Ovary (tissue), 7 donors: ENCODE measurements at regions not wholly inside any gene's neighbourhood (a gene's known extent, or its start where the extent isn't known, plus 50 kb on each side); places are given as distances from the start of the nearest gene placed in this dataset.

Experiments used
- DNase-seq, 5 donors: peaks; one replicate each; pipeline ENCODE4 v3.0.0-alpha.2; 2019 to 2020
- H3K27ac ChIP-seq, 2 donors: fragments of 200-600 bp; one replicate each; pipeline versions ENCODE4 v1.5.1 to v1.8.0; 2019 to 2022
- H3K27me3 ChIP-seq: fragments of 200-600 bp; one replicate; pipeline ENCODE4 v1.8.0; 2022
- H3K36me3 ChIP-seq: fragments of 200-600 bp; sonication (generic); one replicate; pipeline ENCODE4 v1.5.1; 2019
- H3K4me1 ChIP-seq: one replicate; pipeline ENCODE4 v1.8.1; 2013; ENCODE audit warnings: mild to moderate bottlenecking, moderate library complexity; ENCODE audit not compliant: insufficient read depth
- H3K4me3 ChIP-seq: fragments of 200-600 bp; sonication (generic); one replicate; pipeline ENCODE4 v1.5.1; 2017
- H3K9me3 ChIP-seq, 2 donors: fragments of 200-600 bp in 1 of 2; sonication (generic) in 1 of 2; one replicate each; pipeline versions ENCODE4 v1.5.1 to v1.8.1; 2013 to 2019; ENCODE audit warnings: mild to moderate bottlenecking in 1 of 2, moderate library complexity in 1 of 2
- EP300 ChIP-seq: sonication (generic); formaldehyde crosslinking; IDR thresholded peaks from one replicate; pipeline ENCODE4 v1.6.1; 2017; ENCODE audit warnings: antibody characterized with exemption
- POLR2A ChIP-seq: fragments of 450-650 bp; IDR thresholded peaks from one replicate; pipeline ENCODE4 v1.6.1; 2017; ENCODE audit warnings: antibody characterized with exemption, mild to moderate bottlenecking, moderate library complexity
- WGBS, 3 donors: extraction: QIAGEN DNeasy Blood & Tissue Kit in 1 of 3; methylation state at CpG; one replicate each; pipeline versions ENCODE4 v1.1.5 to v1.1.7; 2013 to 2017; 5-methylcytosine and 5-hydroxymethylcytosine counted together
- intact Hi-C, 4 donors: fragments of 100-400 bp; cut with DNase I; formaldehyde crosslinking; loops; one replicate each; pipeline versions ENCODE4 v1.11.0 to v1.15.1; 2022 to 2023
- TF ChIP-seq, protein P1 (sequence below), 3 donors: fragments of 450-650 bp in 2 of 3; fragments of 200-600 bp in 1 of 3; IDR thresholded peaks; one replicate each; pipeline versions ENCODE4 v1.5.1 to v1.8.0; 2016 to 2022; ENCODE audit warnings: antibody characterized with exemption in 3 of 3, mild to moderate bottlenecking in 1 of 3
- donor health status: DM: no; HTN: no; CAD: no; lungs with moderate emphysema.
- donor health status: DM: no; HTN: no; CAD: no.
- donor health status: Bipolar disorder and iron deficiency.
- donor health status: DM: no; HTN: no; CAD: no.
- donor health status: DM: yes; HTN: yes; CAD: no.

GRCh38 chr2:3913166-3913565 is 209.8 kb downstream of the DCDC2C start:
- H3K4me1 ChIP-seq: no peaks in the 10 kb centered on the region
- no peaks in the 10 kb centered on the region for H3K9me3 ChIP-seq
- TF ChIP-seq EP300 (no peak), POLR2A (no peak)
- TF ChIP-seq, protein P1, sequence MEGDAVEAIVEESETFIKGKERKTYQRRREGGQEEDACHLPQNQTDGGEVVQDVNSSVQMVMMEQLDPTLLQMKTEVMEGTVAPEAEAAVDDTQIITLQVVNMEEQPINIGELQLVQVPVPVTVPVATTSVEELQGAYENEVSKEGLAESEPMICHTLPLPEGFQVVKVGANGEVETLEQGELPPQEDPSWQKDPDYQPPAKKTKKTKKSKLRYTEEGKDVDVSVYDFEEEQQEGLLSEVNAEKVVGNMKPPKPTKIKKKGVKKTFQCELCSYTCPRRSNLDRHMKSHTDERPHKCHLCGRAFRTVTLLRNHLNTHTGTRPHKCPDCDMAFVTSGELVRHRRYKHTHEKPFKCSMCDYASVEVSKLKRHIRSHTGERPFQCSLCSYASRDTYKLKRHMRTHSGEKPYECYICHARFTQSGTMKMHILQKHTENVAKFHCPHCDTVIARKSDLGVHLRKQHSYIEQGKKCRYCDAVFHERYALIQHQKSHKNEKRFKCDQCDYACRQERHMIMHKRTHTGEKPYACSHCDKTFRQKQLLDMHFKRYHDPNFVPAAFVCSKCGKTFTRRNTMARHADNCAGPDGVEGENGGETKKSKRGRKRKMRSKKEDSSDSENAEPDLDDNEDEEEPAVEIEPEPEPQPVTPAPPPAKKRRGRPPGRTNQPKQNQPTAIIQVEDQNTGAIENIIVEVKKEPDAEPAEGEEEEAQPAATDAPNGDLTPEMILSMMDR (IDR thresholded peaks at IDR 0.05): no peak
- H3K4me3 ChIP-seq: no peak overlapping the region
- H3K27ac ChIP-seq: no peak overlapping the region
- 57 to 68% (median 65%) methylated on average over 12 of the region's 12 CpGs for WGBS, 3 donors
- no peak for DNase-seq
- intact Hi-C loops: no loop called here
- no peaks in the 10 kb centered on the region for H3K27me3 ChIP-seq
- H3K36me3 ChIP-seq: no peaks in the 10 kb centered on the region

GRCh38 chr2:3914241-3914640 is 210.9 kb downstream of the DCDC2C start:
- no peaks in the 10 kb centered on the region for H3K27me3 ChIP-seq
- H3K4me1 ChIP-seq: no peaks in the 10 kb centered on the region
- TF ChIP-seq POLR2A: no peak
- TF ChIP-seq EP300: no peak
- TF ChIP-seq, protein P1 (IDR thresholded peaks at IDR 0.05): no peak
- H3K36me3 ChIP-seq: no peaks in the 10 kb centered on the region
- 37 to 45% (median 41%) methylated on average over 3 of the region's 3 CpGs for WGBS, 3 donors
- no peak for DNase-seq
- no peaks in the 10 kb centered on the region for H3K9me3 ChIP-seq
- intact Hi-C loops: no loop called here
- no peak overlapping the region for H3K27ac ChIP-seq
- no peak overlapping the region for H3K4me3 ChIP-seq

DNA sequence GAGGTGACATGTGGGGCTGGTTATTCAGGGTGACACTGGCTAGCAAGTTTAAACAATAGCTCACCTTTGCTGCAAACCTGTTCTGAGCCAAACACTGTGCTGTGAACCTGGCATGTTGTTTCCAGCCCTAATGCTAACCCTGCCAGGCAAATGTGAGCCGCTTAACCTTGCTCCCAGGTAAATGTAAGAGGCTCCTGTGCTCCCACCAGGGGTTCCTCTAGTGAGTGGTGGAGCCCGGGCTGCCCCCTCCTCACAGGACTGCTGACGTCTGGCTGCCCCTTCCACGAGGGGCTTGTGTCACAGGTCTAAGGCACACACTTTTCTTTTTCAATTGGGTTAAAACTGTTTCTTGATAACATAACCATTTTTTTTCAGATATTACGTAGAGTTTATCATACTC is 223.7 kb downstream of the DCDC2C start:
- TF ChIP-seq, protein P1 (IDR thresholded peaks at IDR 0.05): no peak
- no peak for TF ChIP-seq EP300
- TF ChIP-seq POLR2A: no peak

GRCh38 chr2:3929374-3929773 is 226.0 kb downstream of the DCDC2C start:
- Histone ChIP-seq H3K36me3 (no peaks in the 10 kb centered on the region), H3K4me1 (no peaks in the 10 kb centered on the region), H3K27me3 (no peaks in the 10 kb centered on the region), H3K27ac (no peak overlapping the region), H3K9me3 (no peaks in the 10 kb centered on the region), H3K4me3 (no peak overlapping the region)
- intact Hi-C loops: no loop called here
- TF ChIP-seq, protein P1 (IDR thresholded peaks at IDR 0.05): no peak
- TF ChIP-seq POLR2A: no peak
- no peak for TF ChIP-seq EP300
- no peak for DNase-seq
- 32 to 47% (median 36%) methylated on average over 3 of the region's 3 CpGs for WGBS, 3 donors

More for the DNA sequence above, 223.7 kb downstream of the DCDC2C start:
- Histone ChIP-seq H3K36me3 (no peaks in the 10 kb centered on the region), H3K4me1 (no peaks in the 10 kb centered on the region), H3K27me3 (no peaks in the 10 kb centered on the region), H3K4me3 (no peak overlapping the region), H3K9me3 (no peaks in the 10 kb centered on the region), H3K27ac (no peak overlapping the region)
- DNase-seq: no peak
- intact Hi-C loops: no loop called here
- 33 to 52% (median 47%) methylated on average over 5 of the region's 5 CpGs for WGBS, 3 donors

GRCh38 chr2:3930246-3930645 is 226.9 kb downstream of the DCDC2C start:
- H3K4me3 ChIP-seq: no peak overlapping the region
- no peak overlapping the region for H3K27ac ChIP-seq
- no peaks in the 10 kb centered on the region for H3K4me1 ChIP-seq
- no peaks in the 10 kb centered on the region for H3K36me3 ChIP-seq
- WGBS, 3 donors: 54 to 74% (median 72%) methylated on average over 7 to 8 of the region's 8 CpGs
- DNase-seq: no peak
- TF ChIP-seq POLR2A (no peak), EP300 (no peak)
- TF ChIP-seq, protein P1 (IDR thresholded peaks at IDR 0.05): no peak
- H3K27me3 ChIP-seq: no peaks in the 10 kb centered on the region
- intact Hi-C loops: no loop called here
- no peaks in the 10 kb centered on the region for H3K9me3 ChIP-seq
